ENCODE measurements at regions not wholly inside any gene's neighbourhood (a gene's known extent, or its start where the extent isn't known, plus 50 kb on each side); places are given as distances from the start of the nearest gene placed in this dataset.

DNA sequence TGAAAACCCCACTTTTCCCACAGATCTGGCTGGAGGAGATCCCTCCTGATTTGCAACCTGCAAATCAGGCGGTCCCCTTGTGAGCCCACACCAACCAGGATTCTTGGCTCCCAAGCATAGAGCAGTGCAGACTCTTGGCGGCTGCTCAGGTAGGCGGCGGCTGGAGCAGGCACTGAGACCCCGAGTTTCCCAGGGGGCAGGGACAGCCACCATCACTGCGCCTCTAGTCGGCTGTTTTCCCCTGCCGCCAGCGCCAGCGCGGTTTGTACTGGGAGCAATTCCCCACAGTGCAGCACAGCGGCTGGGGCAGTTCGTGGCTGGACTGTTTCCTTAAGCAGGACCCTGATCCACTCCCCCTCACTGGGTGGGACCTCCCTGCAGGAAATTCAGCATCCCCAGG, 323.3 kb downstream of the TRIB2 start:
- Mint-ChIP-seq H3K27ac (no peak overlapping the region), H3K4me3 (no peak overlapping the region), H3K4me1 (ENCODE audit: low read depth) (no peaks in the 10 kb centered on the region), H3K27me3 (peaks cover 42% of the 10 kb centered on the region), H3K36me3 (ENCODE audit: low read depth) (no peaks in the 10 kb centered on the region), H3K9me3 (no peaks in the 10 kb centered on the region)

DNA sequence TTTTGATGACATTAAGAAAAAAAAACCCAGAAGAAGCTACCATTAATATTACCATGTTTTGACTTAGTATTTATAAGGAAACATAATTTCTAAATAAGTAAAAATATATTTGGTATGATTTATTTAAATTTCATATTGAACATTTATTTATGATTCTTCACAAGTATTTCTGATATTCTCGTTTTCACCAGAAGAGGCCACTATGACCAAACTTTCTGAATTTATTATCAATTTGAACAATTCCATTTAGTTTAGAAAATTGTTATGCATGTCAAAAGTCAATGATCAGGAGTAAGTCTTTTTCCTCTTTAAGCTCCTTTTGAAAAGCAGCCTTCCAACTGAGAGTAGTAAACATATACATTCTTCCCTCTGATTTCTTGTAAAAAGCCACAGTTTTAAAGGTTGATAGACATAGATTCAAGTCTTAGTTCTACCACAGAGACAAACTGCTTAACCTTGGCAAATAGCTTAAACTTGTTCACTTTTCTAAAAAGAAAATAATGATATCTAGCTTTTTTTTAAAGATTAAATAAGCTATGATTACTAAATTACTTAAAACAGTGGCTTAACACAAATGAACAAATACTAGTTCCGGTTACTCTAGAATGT, 329.9 kb downstream of the TRIB2 start:
- Mint-ChIP-seq H3K36me3 (ENCODE audit: low read depth) (no peaks in the 10 kb centered on the region), H3K4me3 (no peak overlapping the region), H3K27me3 (peaks cover 47% of the 10 kb centered on the region), H3K27ac (no peak overlapping the region), H3K9me3 (no peaks in the 10 kb centered on the region), H3K4me1 (ENCODE audit: low read depth) (no peaks in the 10 kb centered on the region)

DNA sequence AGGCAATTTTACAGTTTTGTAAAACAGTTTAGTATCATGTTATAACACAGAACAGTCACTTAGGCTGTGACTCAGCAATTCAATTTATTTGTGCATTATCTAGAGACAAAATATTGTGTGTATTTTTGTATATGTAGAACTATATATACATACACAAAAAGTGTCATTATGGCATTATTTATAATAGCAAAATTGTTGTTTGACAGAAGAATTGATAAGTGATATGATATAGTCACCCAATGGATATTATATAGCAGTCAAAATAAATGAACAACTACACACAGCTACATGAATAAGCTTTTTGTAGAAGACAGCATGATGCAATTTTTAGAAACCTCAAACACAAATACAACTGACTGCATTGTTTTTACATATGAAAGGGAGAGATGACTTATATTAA, 334.0 kb downstream of the TRIB2 start:
- Mint-ChIP-seq H3K9me3 (no peaks in the 10 kb centered on the region), H3K36me3 (ENCODE audit: low read depth) (no peaks in the 10 kb centered on the region), H3K4me1 (ENCODE audit: low read depth) (no peaks in the 10 kb centered on the region), H3K27me3 (peaks cover 28% of the 10 kb centered on the region), H3K4me3 (no peak overlapping the region), H3K27ac (no peak overlapping the region)

- Mint-ChIP-seq H3K4me3 (no peak overlapping the region), H3K4me1 (ENCODE audit: low read depth) (no peaks in the 10 kb centered on the region), H3K36me3 (ENCODE audit: low read depth) (no peaks in the 10 kb centered on the region), H3K27ac (no peak overlapping the region), H3K27me3 (peaks cover 24% of the 10 kb centered on the region), H3K9me3 (no peaks in the 10 kb centered on the region)
Observed at GRCh38 chr2:13052547-13052946, 335.8 kb downstream of the TRIB2 start.

GRCh38 chr2:13056259-13056843, 339.6 kb downstream of the TRIB2 start:
- Mint-ChIP-seq H3K9me3 (no peaks in the 10 kb centered on the region), H3K27me3 (peaks cover 27% of the 10 kb centered on the region)

DNA sequence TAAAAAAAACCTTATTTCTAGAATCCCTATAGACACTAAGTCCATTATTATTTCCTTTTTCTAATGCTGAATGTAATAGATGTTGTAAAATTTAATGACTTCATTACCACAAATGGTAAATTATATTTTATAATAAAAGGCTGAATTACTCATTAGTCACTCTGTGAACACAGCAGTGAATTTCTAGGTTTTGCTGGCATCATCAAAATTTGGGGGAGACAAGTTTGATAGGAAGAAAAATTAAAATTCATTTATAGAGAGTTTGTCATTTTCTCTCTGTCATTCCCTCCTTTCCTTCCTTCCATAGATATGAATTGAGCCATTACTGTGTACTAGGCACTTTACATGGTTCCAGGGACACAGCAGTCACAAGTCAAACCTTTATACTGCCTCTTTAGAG, 340.9 kb downstream of the TRIB2 start:
- no peak overlapping the region for H3K4me3 Mint-ChIP-seq
- peaks cover 27% of the 10 kb centered on the region for H3K27me3 Mint-ChIP-seq
- no peak overlapping the region for H3K27ac Mint-ChIP-seq
- no peaks in the 10 kb centered on the region for H3K36me3 Mint-ChIP-seq (ENCODE audit: low read depth)
- H3K9me3 Mint-ChIP-seq, result no peaks in the 10 kb centered on the region
- H3K4me1 Mint-ChIP-seq (ENCODE audit: low read depth), result no peaks in the 10 kb centered on the region

More at GRCh38 chr2:13056259-13056843, 339.6 kb downstream of the TRIB2 start:
- Mint-ChIP-seq H3K4me3 (no peak overlapping the region), H3K36me3 (ENCODE audit: low read depth) (no peaks in the 10 kb centered on the region), H3K4me1 (ENCODE audit: low read depth) (no peaks in the 10 kb centered on the region), H3K27ac (no peak overlapping the region)

- peaks cover 37% of the 10 kb centered on the region for H3K27me3 Mint-ChIP-seq
- no peak overlapping the region for H3K27ac Mint-ChIP-seq
- H3K4me1 Mint-ChIP-seq (ENCODE audit: low read depth), result no peaks in the 10 kb centered on the region
- H3K36me3 Mint-ChIP-seq (ENCODE audit: low read depth), result no peaks in the 10 kb centered on the region
- H3K4me3 Mint-ChIP-seq, result no peak overlapping the region
- H3K9me3 Mint-ChIP-seq, result no peaks in the 10 kb centered on the region
Observed at GRCh38 chr2:13066676-13067075, 349.9 kb downstream of the TRIB2 start.

DNA sequence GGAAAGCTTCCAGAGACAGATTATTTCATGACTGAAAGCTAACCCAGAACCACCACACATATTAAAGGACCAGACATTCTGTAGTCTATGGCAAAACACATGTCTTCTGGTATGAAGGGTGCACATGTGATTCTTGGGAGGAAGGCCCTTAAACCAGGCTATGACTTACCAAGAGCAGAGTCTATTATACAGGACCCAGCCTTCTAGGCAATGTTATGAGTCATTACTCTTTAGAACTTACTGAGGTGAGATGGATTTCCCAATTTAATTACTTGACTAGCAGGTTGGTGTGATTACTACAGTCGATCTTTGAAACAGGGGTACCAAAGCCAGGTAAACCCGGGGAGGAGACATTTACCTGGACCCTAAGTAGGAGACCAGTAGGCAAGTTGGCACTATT, 350.8 kb downstream of the TRIB2 start:
- Mint-ChIP-seq H3K27ac (no peak overlapping the region), H3K27me3 (peaks cover 39% of the 10 kb centered on the region), H3K4me3 (no peak overlapping the region), H3K36me3 (ENCODE audit: low read depth) (no peaks in the 10 kb centered on the region), H3K9me3 (no peaks in the 10 kb centered on the region), H3K4me1 (ENCODE audit: low read depth) (no peaks in the 10 kb centered on the region)

GRCh38 chr2:13089971-13090370, 373.2 kb downstream of the TRIB2 start:
- H3K27ac Mint-ChIP-seq, result no peak overlapping the region
- H3K36me3 Mint-ChIP-seq (ENCODE audit: low read depth), result no peaks in the 10 kb centered on the region
- peaks cover 41% of the 10 kb centered on the region for H3K27me3 Mint-ChIP-seq
- H3K4me1 Mint-ChIP-seq (ENCODE audit: low read depth), result no peaks in the 10 kb centered on the region
- no peaks in the 10 kb centered on the region for H3K9me3 Mint-ChIP-seq
- H3K4me3 Mint-ChIP-seq, result no peak overlapping the region

- no peak overlapping the region for H3K27ac Mint-ChIP-seq
- no peak overlapping the region for H3K4me3 Mint-ChIP-seq
- H3K27me3 Mint-ChIP-seq, result peaks cover 45% of the 10 kb centered on the region
- H3K36me3 Mint-ChIP-seq (ENCODE audit: low read depth), result no peaks in the 10 kb centered on the region
- H3K9me3 Mint-ChIP-seq, result no peaks in the 10 kb centered on the region
- no peaks in the 10 kb centered on the region for H3K4me1 Mint-ChIP-seq (ENCODE audit: low read depth)
Observed at GRCh38 chr2:13091455-13091854, 374.7 kb downstream of the TRIB2 start.

DNA sequence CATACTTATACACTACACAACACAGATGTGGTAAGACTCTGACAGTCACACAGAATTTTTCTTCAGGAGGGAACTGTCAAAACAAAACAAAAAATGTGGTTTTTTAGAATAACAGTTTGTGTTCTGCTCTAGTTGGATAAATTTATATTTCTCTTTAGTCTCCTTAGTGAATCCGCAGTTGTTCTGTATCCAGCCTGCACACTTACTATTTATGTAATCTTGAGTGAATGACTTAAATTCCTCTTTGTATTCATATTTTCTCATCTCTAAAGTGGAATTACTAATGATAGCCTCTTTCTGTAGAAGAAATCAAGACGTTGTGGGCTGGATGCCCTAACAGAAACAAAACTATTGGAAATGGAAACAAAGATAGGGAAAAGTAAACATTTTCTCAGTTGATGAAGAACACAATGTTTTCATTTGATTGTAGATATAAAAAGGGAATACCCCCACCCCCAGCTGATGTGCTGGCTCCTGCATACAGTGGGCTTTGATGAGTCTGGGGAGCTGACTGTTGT, 375.2 kb downstream of the TRIB2 start:
- H3K27me3 Mint-ChIP-seq, result peaks cover 45% of the 10 kb centered on the region
- no peaks in the 10 kb centered on the region for H3K9me3 Mint-ChIP-seq
- no peaks in the 10 kb centered on the region for H3K36me3 Mint-ChIP-seq (ENCODE audit: low read depth)
- no peak overlapping the region for H3K4me3 Mint-ChIP-seq
- no peak overlapping the region for H3K27ac Mint-ChIP-seq
- no peaks in the 10 kb centered on the region for H3K4me1 Mint-ChIP-seq (ENCODE audit: low read depth)

GRCh38 chr2:13093416-13093991, 376.8 kb downstream of the TRIB2 start:
- no peak overlapping the region for H3K27ac Mint-ChIP-seq
- H3K4me3 Mint-ChIP-seq, result no peak overlapping the region
- H3K9me3 Mint-ChIP-seq, result no peaks in the 10 kb centered on the region
- peaks cover 44% of the 10 kb centered on the region for H3K27me3 Mint-ChIP-seq
- no peaks in the 10 kb centered on the region for H3K4me1 Mint-ChIP-seq (ENCODE audit: low read depth)
- H3K36me3 Mint-ChIP-seq (ENCODE audit: low read depth), result no peaks in the 10 kb centered on the region

DNA sequence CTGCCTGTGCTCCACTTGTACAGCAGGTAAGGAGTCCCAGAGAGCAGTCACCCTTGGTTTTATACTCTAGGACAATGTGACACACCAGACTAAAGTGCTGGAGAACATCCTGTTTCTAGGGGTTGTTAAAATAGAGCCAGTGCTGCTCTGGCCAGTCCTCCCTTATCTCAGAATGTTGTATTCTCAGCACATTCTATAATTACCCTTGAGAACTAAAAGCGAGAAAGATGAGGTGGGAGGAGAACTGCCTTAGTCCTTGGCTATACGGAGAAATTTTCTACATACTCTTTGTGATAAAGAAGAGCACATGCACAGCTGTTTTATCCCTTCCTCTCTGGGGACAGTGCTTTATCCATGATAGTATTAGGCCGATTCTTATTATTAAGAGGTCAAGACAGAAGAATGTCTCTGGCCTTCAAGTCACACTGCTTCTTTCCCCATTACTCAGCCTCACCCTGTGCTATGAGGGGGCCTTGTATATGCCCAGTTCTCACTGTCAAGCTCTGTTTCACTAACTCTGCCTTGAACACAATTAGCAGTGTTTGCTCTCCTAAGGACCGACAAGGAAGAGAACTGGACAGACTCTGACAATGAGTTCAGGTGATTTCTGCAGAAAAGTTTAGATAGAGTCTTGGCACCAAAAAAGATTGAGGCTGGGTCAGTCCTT, 385.8 kb downstream of the TRIB2 start:
- H3K27me3 Mint-ChIP-seq, result peaks cover 23% of the 10 kb centered on the region
- peaks cover 5% of the 10 kb centered on the region for H3K9me3 Mint-ChIP-seq
- no peaks in the 10 kb centered on the region for H3K4me1 Mint-ChIP-seq (ENCODE audit: low read depth)
- H3K36me3 Mint-ChIP-seq (ENCODE audit: low read depth), result no peaks in the 10 kb centered on the region
- no peak overlapping the region for H3K27ac Mint-ChIP-seq
- no peak overlapping the region for H3K4me3 Mint-ChIP-seq

DNA sequence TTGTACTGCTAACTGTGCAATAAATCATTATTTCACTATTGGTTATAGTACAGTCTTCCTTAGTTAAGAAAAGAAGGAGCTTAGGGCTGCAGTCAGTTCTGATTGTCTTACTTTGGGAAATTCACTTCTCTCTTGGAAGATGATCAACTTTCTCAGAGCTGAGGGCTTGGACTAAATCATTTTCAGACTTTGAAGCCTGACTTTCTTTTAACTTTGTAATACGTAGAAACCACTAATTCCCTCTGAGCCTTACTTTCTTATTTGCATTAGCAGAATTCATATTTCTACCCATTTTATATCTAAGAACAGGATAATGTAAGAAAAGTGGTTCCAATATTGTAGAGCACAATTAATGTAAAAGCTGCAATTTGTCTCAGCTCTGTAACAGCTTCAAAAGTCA, 386.4 kb downstream of the TRIB2 start:
- H3K36me3 Mint-ChIP-seq (ENCODE audit: low read depth), result no peaks in the 10 kb centered on the region
- H3K27ac Mint-ChIP-seq, result no peak overlapping the region
- no peaks in the 10 kb centered on the region for H3K4me1 Mint-ChIP-seq (ENCODE audit: low read depth)
- H3K9me3 Mint-ChIP-seq, result peaks cover 5% of the 10 kb centered on the region
- H3K4me3 Mint-ChIP-seq, result no peak overlapping the region
- H3K27me3 Mint-ChIP-seq, result peaks cover 19% of the 10 kb centered on the region

GRCh38 chr2:13103778-13104493, 387.2 kb downstream of the TRIB2 start:
- Mint-ChIP-seq H3K36me3 (ENCODE audit: low read depth) (no peaks in the 10 kb centered on the region), H3K27ac (no peak overlapping the region), H3K4me3 (no peak overlapping the region), H3K9me3 (peaks cover 5% of the 10 kb centered on the region), H3K27me3 (peaks cover 19% of the 10 kb centered on the region), H3K4me1 (ENCODE audit: low read depth) (no peaks in the 10 kb centered on the region)

Measured in stimulated activated naive CD8-positive, alpha-beta T cell treated with anti-CD3 and anti-CD28 coated beads, Interleukin-15, Interleukin-2, amounts not matched to agents 100 ng/mL and 50 ng/mL, for 24 hours (primary cell).